Lower lobe of right lung (tissue), 2 donors: ENCODE measurements at regions not wholly inside any gene's neighbourhood (a gene's known extent, or its start where the extent isn't known, plus 50 kb on each side); places are given as distances from the start of the nearest gene placed in this dataset.

Experiments used
- ATAC-seq, 2 donors: fragments of 200-7000 bp; cut with Tn5 transposase; one replicate each; pipeline ENCODE4 v1.9.1; 2020 to 2022; ENCODE audit warnings: mild to moderate bottlenecking in 2 of 2, moderate library complexity in 2 of 2
- DNase-seq: peaks from one replicate; pipeline ENCODE4 v3.0.0-alpha.2; 2020
- H3K27ac ChIP-seq: fragments of 200-600 bp; one replicate; pipeline ENCODE4 v1.8.0; 2022
- H3K27me3 ChIP-seq: fragments of 200-600 bp; one replicate; pipeline ENCODE4 v1.8.0; 2022; ENCODE audit warnings: low read depth
- H3K36me3 ChIP-seq: fragments of 200-600 bp; one replicate; pipeline ENCODE4 v1.8.0; 2022; ENCODE audit warnings: mild to moderate bottlenecking
- H3K4me1 ChIP-seq: fragments of 200-600 bp; one replicate; pipeline ENCODE4 v1.8.0; 2022
- H3K4me3 ChIP-seq: fragments of 200-600 bp; one replicate; pipeline ENCODE4 v1.8.0; 2022; ENCODE audit warnings: mild to moderate bottlenecking
- H3K9me3 ChIP-seq: fragments of 200-600 bp; one replicate; pipeline ENCODE4 v1.8.0; 2022
- CTCF ChIP-seq: fragments of 200-600 bp; IDR thresholded peaks from one replicate; pipeline ENCODE4 v1.8.0; 2022; ENCODE audit warnings: antibody characterized with exemption, mild to moderate bottlenecking
- intact Hi-C: fragments of 100-400 bp; cut with DNase I; formaldehyde crosslinking; loops from one replicate; pipeline ENCODE4 v1.11.0; 2022
- donor health status: DM: no; HTN: yes; CAD: no; lungs with severe emphysema.

GRCh38 chr13:31937436-31937835 lies 94.1 kb upstream of the FRY start:
- H3K4me1 ChIP-seq = no peaks in the 10 kb centered on the region
- no peak overlapping the region for H3K4me3 ChIP-seq
- DNase-seq (no peak), ATAC-seq (no peak)
- H3K27ac ChIP-seq = no peak overlapping the region
- TF ChIP-seq CTCF = no peak
- H3K9me3 ChIP-seq = no peaks in the 10 kb centered on the region
- intact Hi-C loops = no loop called here
- no peaks in the 10 kb centered on the region for H3K27me3 ChIP-seq
- no peaks in the 10 kb centered on the region for H3K36me3 ChIP-seq

GRCh38 chr13:31940076-31940475 lies 91.5 kb upstream of the FRY start:
- no peak for DNase-seq
- intact Hi-C loops = no loop called here

GRCh38 chr13:31943591-31943990 lies 88.0 kb upstream of the FRY start:
- Histone ChIP-seq H3K27me3 (no peaks in the 10 kb centered on the region), H3K36me3 (no peaks in the 10 kb centered on the region), H3K4me1 (peaks cover 26% of the 10 kb centered on the region), H3K4me3 (no peak overlapping the region), H3K27ac (no peak overlapping the region), H3K9me3 (no peaks in the 10 kb centered on the region)
- no peak for TF ChIP-seq CTCF
- intact Hi-C loops = no loop called here
- ATAC-seq (no peak), DNase-seq (no peak)

More at GRCh38 chr13:31940076-31940475, 91.5 kb upstream of the FRY start:
- Histone ChIP-seq H3K36me3 (no peaks in the 10 kb centered on the region), H3K27me3 (no peaks in the 10 kb centered on the region), H3K4me3 (no peak overlapping the region), H3K9me3 (no peaks in the 10 kb centered on the region), H3K27ac (no peak overlapping the region), H3K4me1 (peaks cover 12% of the 10 kb centered on the region)
- ATAC-seq = no peak
- no peak for TF ChIP-seq CTCF

DNA sequence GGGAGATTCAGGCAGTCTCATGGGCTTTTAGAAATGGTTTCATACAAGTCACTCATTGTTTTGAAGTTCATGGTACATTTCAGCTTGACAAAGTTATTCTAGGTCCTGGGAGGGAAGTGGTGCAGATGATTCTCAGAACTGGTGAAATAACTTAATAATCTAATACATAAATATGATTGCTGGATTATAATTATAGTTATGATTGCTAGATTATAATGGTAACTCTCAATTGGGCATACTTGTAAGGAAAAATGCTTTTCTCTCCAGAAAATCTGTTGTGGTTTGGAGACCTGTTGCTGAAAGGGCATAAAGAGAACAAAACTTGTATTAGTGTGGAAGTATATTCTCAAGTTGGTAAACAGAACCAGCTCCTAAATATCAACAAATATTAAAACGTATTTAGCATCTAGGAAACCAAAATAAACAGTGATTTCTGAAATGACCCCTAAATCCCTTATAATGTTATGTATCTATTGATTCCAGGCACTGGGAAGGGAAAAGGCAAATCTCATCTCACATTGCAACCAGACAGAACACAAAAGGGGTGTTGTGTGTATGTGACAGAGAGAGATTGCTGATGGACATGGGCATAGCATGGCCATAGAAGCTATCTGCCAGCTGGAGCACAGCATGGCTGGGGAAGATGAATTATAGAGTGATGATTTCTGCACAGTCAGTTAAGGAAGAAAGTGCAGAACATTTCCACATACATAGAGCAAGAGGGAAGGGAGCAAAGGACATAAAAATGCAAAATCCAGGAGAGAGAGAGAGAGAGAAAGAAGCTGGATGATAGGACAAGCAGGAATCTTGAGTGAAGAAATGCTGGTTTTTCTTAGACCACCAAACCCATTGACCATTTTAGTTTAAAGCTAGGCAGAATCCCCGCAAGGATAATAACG lies 87.1 kb upstream of the FRY start:
- Histone ChIP-seq H3K4me3 (no peak overlapping the region), H3K27ac (peak overlapping the region; percentile 25), H3K27me3 (no peaks in the 10 kb centered on the region), H3K36me3 (no peaks in the 10 kb centered on the region), H3K4me1 (peaks cover 26% of the 10 kb centered on the region), H3K9me3 (no peaks in the 10 kb centered on the region)
- ATAC-seq (no peak), DNase-seq (no peak)
- intact Hi-C loops = no loop called here
- TF ChIP-seq CTCF = no peak

- H3K4me1 ChIP-seq = peaks cover 29% of the 10 kb centered on the region
- TF ChIP-seq CTCF = no peak
- intact Hi-C loops = no loop called here
- H3K27ac ChIP-seq = peak overlapping the region; percentile 31
- DNase-seq (peak; percentile 81), ATAC-seq (peak; percentile 89 to 91)
- peak overlapping the region; percentile 20 for H3K4me3 ChIP-seq
- H3K9me3 ChIP-seq = no peaks in the 10 kb centered on the region
- no peaks in the 10 kb centered on the region for H3K27me3 ChIP-seq
- no peaks in the 10 kb centered on the region for H3K36me3 ChIP-seq
These were observed 86.2 kb upstream of the FRY start for GRCh38 chr13:31945202-31945961.
